Fibroblast of lung (primary cell): ENCODE measurements at regions not wholly inside any gene's neighbourhood (a gene's known extent, or its start where the extent isn't known, plus 50 kb on each side); places are given as distances from the start of the nearest gene placed in this dataset.

Experiments used
- CTCF ChIP-seq, 2 donors: IDR thresholded peaks in 1 of 2; conservative IDR thresholded peaks in 1 of 2; 1 replicate in 1 of 2; 2 replicates in 1 of 2; pipeline ENCODE4 v1.5.1; 2011 to 2012; ENCODE audit warnings: low read length in 2 of 2, control low read depth in 1 of 2, inconsistent platforms in 1 of 2, low read depth in 1 of 2, mild to moderate bottlenecking in 1 of 2
- EZH2 ChIP-seq: IDR thresholded peaks from 2 replicates; pipeline ENCODE4 v1.5.1; 2012; ENCODE audit warnings: low read length, control low read depth, mild to moderate bottlenecking; ENCODE audit errors: missing control alignments

- TF ChIP-seq CTCF (conservative IDR thresholded peaks at IDR 0.05 in 1 of 2, IDR thresholded peaks at IDR 0.05 in 1 of 2; ENCODE audit: low read depth in 1 of 2, low read length in 2 of 2): no peak
- no peak for TF ChIP-seq EZH2
Observed at GRCh38 chr20:57868310-57868709, 158.5 kb upstream of the PMEPA1 start.
